Natural killer cell (primary cell): ENCODE measurements at regions not wholly inside any gene's neighbourhood (a gene's known extent, or its start where the extent isn't known, plus 50 kb on each side); places are given as distances from the start of the nearest gene placed in this dataset.

Experiments used
- ATAC-seq, 3 donors: fragments of 150-1000 bp in 2 of 3; fragments of 200-7000 bp in 1 of 3; cut with Tn5 transposase; 1 replicate in 1 of 3; 2 replicates in 2 of 3; pipeline ENCODE4 v1.10.0; 2021; ENCODE audit warnings: mild to moderate bottlenecking in 2 of 3, moderate library complexity in 2 of 3
- DNase-seq, 2 donors: peaks; one replicate each; pipeline versions ENCODE4 v3.0.0 to v3.0.0-alpha.2; 2013 to 2021; ENCODE audit warnings: mixed read lengths in 1 of 2
- H3K27ac ChIP-seq: one replicate; pipeline ENCODE4 v1.5.1; 2013; ENCODE audit warnings: mild to moderate bottlenecking, low read length
- H3K27me3 ChIP-seq: one replicate; pipeline ENCODE4 v1.6.1; 2013; ENCODE audit warnings: low read length; ENCODE audit not compliant: control insufficient read depth, insufficient read depth
- H3K36me3 ChIP-seq: one replicate; pipeline ENCODE4 v1.6.1; 2013; ENCODE audit warnings: low read length; ENCODE audit not compliant: control insufficient read depth, insufficient read depth
- H3K4me1 ChIP-seq: one replicate; pipeline ENCODE4 v1.6.1; 2013; ENCODE audit warnings: low read length; ENCODE audit not compliant: control insufficient read depth, insufficient read depth
- H3K4me3 ChIP-seq: one replicate; pipeline ENCODE4 v1.5.1; 2013; ENCODE audit warnings: low read length
- H3K9me3 ChIP-seq: one replicate; pipeline ENCODE4 v1.6.1; 2013; ENCODE audit warnings: low read length; ENCODE audit not compliant: control insufficient read depth, insufficient read depth
- H3K27ac Mint-ChIP-seq, 2 donors: one replicate each; pipeline ENCODE4 v1.8.0; 2022; ENCODE audit warnings: mild to moderate bottlenecking in 2 of 2, mixed read lengths in 2 of 2, moderate library complexity in 1 of 2
- H3K27me3 Mint-ChIP-seq, 2 donors: one replicate each; pipeline ENCODE4 v1.8.0; 2022; ENCODE audit warnings: low read depth in 2 of 2, mixed read lengths in 2 of 2
- H3K36me3 Mint-ChIP-seq: one replicate; pipeline ENCODE4 v1.8.0; 2022; ENCODE audit warnings: mixed read lengths
- H3K4me1 Mint-ChIP-seq, 2 donors: one replicate each; pipeline ENCODE4 v1.8.0; 2022; ENCODE audit warnings: mixed read lengths in 2 of 2
- H3K4me3 Mint-ChIP-seq: one replicate; pipeline ENCODE4 v1.8.0; 2022; ENCODE audit warnings: mild to moderate bottlenecking, moderate library complexity, mixed read lengths
- H3K9me3 Mint-ChIP-seq, 2 donors: one replicate each; pipeline ENCODE4 v1.8.0; 2022; ENCODE audit warnings: mixed read lengths in 2 of 2
- WGBS: methylation state at CpG from one replicate; pipeline ENCODE4 v1.1.7; 2013; ENCODE audit warnings: missing lambda C conversion rate; ENCODE audit not compliant: insufficient coverage; 5-methylcytosine and 5-hydroxymethylcytosine counted together
- intact Hi-C: fragments of 100-400 bp; cut with micrococcal nuclease; formaldehyde crosslinking; loops from one replicate; pipeline ENCODE4 v1.14.2; 2022
- TF ChIP-seq, protein P1 (sequence below): fragments of 200-600 bp; IDR thresholded peaks from one replicate; pipeline ENCODE4 v1.8.0; 2022; ENCODE audit warnings: antibody characterized with exemption

DNA sequence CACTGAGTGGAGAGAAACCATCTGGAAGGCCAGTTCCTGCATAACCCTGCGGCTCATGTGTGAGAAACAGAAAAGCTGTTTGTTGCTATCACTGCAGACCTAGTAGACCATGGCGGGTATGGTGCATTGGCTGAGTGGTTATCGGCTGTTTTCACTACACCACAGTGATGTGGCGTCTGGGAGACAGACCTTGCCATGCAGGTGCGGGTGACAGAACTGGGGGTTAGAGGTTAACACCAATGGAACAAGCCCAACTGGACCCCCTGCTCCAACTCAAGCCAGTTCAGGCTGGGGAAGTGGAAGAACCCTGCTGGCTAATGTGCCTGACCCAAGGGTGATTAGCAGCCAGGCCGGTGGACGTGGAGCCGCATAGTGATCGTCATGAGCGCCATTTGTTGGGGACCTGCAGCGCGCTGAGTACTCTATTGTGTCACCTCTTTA, 91.9 kb downstream of the IRF8 start:
- DNase-seq (no peak), ATAC-seq (no peak)
- H3K9me3 ChIP-seq: no peaks in the 10 kb centered on the region
- H3K4me1 Mint-ChIP-seq: peaks cover 29% of the 10 kb centered on the region in 2 donors
- H3K4me3 Mint-ChIP-seq: no peak overlapping the region
- H3K27ac Mint-ChIP-seq: no peak overlapping the region
- H3K27ac ChIP-seq: no peak overlapping the region
- H3K27me3 Mint-ChIP-seq: no peaks in the 10 kb centered on the region
- H3K36me3 ChIP-seq: no peaks in the 10 kb centered on the region
- peaks cover 48% of the 10 kb centered on the region for H3K4me1 ChIP-seq
- no peaks in the 10 kb centered on the region for H3K9me3 Mint-ChIP-seq
- H3K36me3 Mint-ChIP-seq: no peaks in the 10 kb centered on the region
- WGBS: 80% methylated on average over 12 of the region's 12 CpGs
- intact Hi-C loops: no loop called here
- no peaks in the 10 kb centered on the region for H3K27me3 ChIP-seq
- TF ChIP-seq, protein P1, sequence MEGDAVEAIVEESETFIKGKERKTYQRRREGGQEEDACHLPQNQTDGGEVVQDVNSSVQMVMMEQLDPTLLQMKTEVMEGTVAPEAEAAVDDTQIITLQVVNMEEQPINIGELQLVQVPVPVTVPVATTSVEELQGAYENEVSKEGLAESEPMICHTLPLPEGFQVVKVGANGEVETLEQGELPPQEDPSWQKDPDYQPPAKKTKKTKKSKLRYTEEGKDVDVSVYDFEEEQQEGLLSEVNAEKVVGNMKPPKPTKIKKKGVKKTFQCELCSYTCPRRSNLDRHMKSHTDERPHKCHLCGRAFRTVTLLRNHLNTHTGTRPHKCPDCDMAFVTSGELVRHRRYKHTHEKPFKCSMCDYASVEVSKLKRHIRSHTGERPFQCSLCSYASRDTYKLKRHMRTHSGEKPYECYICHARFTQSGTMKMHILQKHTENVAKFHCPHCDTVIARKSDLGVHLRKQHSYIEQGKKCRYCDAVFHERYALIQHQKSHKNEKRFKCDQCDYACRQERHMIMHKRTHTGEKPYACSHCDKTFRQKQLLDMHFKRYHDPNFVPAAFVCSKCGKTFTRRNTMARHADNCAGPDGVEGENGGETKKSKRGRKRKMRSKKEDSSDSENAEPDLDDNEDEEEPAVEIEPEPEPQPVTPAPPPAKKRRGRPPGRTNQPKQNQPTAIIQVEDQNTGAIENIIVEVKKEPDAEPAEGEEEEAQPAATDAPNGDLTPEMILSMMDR: no peak
- no peak overlapping the region for H3K4me3 ChIP-seq

DNA sequence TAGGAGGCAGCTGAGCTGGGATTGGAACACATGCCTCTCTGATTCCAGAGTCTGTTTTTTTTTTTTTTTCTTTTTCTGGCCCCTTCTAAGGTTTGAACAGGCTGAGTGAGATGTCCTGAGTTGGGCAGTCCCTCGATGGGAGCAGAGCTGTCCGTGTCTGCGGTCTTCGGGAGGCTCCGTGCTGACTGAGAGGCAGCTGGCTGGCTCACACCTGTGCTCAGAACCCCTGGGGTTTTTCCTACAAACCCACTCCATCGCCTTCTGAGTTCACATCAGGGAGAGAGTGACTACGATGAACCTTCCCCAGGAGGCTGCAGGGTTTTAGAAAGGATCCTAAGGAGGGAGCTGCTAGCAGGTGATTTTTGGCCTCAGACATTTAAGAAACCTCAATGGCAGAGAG, 92.5 kb downstream of the IRF8 start:
- H3K4me1 Mint-ChIP-seq: peaks cover 28 to 31% of the 10 kb centered on the region in 2 donors
- Histone ChIP-seq H3K9me3 (no peaks in the 10 kb centered on the region), H3K36me3 (no peaks in the 10 kb centered on the region), H3K27me3 (no peaks in the 10 kb centered on the region), H3K4me3 (no peak overlapping the region), H3K27ac (no peak overlapping the region), H3K4me1 (peaks cover 47% of the 10 kb centered on the region)
- no peak overlapping the region for H3K27ac Mint-ChIP-seq
- TF ChIP-seq, protein P1: no peak
- no peak for DNase-seq
- no peaks in the 10 kb centered on the region for H3K36me3 Mint-ChIP-seq
- WGBS: 96% methylated on average over 7 of the region's 7 CpGs
- no peaks in the 10 kb centered on the region for H3K9me3 Mint-ChIP-seq
- no peak overlapping the region for H3K4me3 Mint-ChIP-seq
- ATAC-seq: no peak
- intact Hi-C loops: no loop called here
- H3K27me3 Mint-ChIP-seq: no peaks in the 10 kb centered on the region

DNA sequence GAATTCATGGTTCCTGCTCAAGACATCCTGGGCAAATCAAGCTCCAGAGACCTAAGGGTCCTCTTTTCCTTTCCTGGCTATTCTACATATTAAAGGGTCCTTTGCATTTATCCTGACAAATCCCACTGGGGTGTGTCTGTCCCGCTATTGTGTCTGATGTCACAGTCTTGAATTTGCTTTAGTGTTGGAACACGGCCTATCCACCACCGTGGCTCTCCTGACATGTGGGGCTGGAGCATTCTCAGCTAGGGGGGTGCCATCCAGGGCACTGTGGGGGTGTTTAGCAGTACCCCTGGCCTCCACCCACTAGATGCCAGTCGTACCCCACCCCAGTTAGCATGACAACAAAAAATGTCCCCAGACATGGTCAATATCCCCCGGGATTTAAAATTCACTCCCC, 92.9 kb downstream of the IRF8 start:
- no peaks in the 10 kb centered on the region for H3K9me3 Mint-ChIP-seq
- Histone ChIP-seq H3K27ac (no peak overlapping the region), H3K27me3 (no peaks in the 10 kb centered on the region), H3K36me3 (no peaks in the 10 kb centered on the region), H3K4me1 (peaks cover 46% of the 10 kb centered on the region), H3K4me3 (no peak overlapping the region), H3K9me3 (no peaks in the 10 kb centered on the region)
- ATAC-seq (no peak), DNase-seq (no peak)
- peaks cover 23 to 27% of the 10 kb centered on the region in 2 donors for H3K4me1 Mint-ChIP-seq
- no peaks in the 10 kb centered on the region for H3K36me3 Mint-ChIP-seq
- intact Hi-C loops: no loop called here
- WGBS: 93% methylated on average over 5 of the region's 5 CpGs
- TF ChIP-seq, protein P1: no peak
- no peaks in the 10 kb centered on the region for H3K27me3 Mint-ChIP-seq
- H3K27ac Mint-ChIP-seq: no peak overlapping the region
- no peak overlapping the region for H3K4me3 Mint-ChIP-seq

DNA sequence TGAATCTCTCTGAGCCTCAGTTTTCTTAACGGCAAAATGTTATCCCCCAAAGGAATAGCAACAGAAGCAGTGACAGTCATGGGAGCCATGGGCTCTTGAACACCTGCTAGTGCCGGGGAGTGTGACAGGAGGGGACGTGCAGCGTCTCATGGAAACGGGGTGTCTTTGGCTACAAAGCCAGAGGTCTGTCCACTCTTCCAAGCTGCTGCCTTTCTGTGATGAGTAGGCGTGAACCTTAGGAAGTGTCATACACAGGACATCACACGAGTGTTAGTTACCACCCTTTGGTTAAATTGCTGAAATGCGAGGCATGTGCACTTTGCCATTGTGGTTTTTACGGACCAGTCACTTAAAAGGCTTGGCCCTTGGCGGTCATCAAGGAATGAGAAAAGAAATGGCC, 93.4 kb downstream of the IRF8 start:
- peaks cover 18 to 23% of the 10 kb centered on the region in 2 donors for H3K4me1 Mint-ChIP-seq
- DNase-seq: no peak
- no peaks in the 10 kb centered on the region for H3K36me3 ChIP-seq
- H3K36me3 Mint-ChIP-seq: no peaks in the 10 kb centered on the region
- no peaks in the 10 kb centered on the region for H3K27me3 Mint-ChIP-seq
- H3K27ac ChIP-seq: no peak overlapping the region
- H3K27me3 ChIP-seq: no peaks in the 10 kb centered on the region
- WGBS: 53% methylated on average over 10 of the region's 10 CpGs
- H3K4me3 ChIP-seq: no peak overlapping the region
- peak overlapping the region in 1 of 2 donors; percentile 1 for H3K27ac Mint-ChIP-seq
- no peak overlapping the region for H3K4me3 Mint-ChIP-seq
- H3K4me1 ChIP-seq: peaks cover 43% of the 10 kb centered on the region
- peak in 1 of 3 donors; percentile 55 for ATAC-seq
- no peaks in the 10 kb centered on the region for H3K9me3 Mint-ChIP-seq
- no peaks in the 10 kb centered on the region for H3K9me3 ChIP-seq
- intact Hi-C loops: no loop called here
- TF ChIP-seq, protein P1: no peak
